Stimulated activated CD4-positive, alpha-beta T cell treated with anti-CD3 and anti-CD28 coated beads, Interleukin-4, amount 100 ng/mL, for 24 hours (primary cell): ENCODE measurements at regions not wholly inside any gene's neighbourhood (a gene's known extent, or its start where the extent isn't known, plus 50 kb on each side); places are given as distances from the start of the nearest gene placed in this dataset.
"Not testable (repeated sequence)": the region's sequence is repeated elsewhere in the genome, so short reads cannot be mapped to it uniquely, and the experiment has no call there.

ENCODE experiments used
- DNase-seq: peaks from one replicate; pipeline ENCODE4 v3.0.0-alpha.2; 2020

DNA sequence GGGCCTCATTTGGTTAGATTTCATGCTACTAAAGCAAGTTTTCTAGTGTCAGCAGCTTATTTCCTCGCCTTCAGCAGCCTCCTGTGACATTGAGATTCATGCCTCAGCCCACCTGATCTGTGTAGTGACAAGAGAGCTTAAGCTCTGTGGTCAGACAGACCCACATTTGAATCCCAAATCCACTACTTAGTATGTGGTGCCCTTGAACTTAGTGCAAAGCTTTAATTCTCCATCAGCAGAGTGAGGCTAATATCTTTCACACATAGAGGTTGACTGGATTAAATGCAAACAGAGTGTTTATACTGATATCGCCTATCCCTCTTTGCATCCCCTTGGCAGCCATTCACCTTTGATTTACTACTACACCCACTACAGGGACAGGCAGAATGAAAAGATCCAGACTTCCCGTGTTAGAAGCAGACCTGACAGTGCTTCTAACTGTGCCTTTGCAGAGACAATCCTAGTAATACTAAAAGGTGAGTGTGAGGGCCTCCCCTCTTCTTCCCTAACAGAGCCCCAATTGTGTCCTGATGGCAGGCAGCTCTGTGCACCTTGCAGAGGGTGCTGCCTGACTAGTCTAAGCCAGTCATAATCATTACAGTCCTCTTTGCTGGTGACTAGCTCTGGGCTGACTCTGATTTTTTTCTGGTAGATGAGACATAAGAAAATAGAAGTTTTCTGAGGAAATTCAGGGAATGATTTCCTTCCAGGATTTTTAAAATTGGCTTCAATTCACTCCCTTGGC, 264.0 kb downstream of the CTH start:
- DNase-seq = no peak

DNA sequence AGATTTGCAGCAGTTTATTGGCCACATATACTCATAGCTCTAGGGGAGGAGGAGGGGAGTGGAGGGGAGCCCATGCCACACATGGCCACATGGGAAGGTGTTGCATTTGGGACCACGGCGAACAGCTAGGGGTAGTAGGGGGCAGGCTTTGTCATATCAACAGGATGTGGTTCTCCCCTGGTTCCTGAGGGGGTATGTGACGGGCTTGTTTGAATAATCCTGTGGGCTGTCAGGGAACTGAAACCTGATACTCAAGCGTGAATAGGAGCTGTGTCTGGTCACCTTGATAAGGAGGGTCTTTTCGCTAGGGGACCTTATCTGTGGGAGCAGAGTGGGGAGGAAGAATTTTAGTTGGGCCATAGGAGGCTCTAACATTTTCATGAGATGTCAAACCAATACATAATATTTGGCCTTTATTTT, 264.7 kb downstream of the CTH start:
- no peak for DNase-seq

DNA sequence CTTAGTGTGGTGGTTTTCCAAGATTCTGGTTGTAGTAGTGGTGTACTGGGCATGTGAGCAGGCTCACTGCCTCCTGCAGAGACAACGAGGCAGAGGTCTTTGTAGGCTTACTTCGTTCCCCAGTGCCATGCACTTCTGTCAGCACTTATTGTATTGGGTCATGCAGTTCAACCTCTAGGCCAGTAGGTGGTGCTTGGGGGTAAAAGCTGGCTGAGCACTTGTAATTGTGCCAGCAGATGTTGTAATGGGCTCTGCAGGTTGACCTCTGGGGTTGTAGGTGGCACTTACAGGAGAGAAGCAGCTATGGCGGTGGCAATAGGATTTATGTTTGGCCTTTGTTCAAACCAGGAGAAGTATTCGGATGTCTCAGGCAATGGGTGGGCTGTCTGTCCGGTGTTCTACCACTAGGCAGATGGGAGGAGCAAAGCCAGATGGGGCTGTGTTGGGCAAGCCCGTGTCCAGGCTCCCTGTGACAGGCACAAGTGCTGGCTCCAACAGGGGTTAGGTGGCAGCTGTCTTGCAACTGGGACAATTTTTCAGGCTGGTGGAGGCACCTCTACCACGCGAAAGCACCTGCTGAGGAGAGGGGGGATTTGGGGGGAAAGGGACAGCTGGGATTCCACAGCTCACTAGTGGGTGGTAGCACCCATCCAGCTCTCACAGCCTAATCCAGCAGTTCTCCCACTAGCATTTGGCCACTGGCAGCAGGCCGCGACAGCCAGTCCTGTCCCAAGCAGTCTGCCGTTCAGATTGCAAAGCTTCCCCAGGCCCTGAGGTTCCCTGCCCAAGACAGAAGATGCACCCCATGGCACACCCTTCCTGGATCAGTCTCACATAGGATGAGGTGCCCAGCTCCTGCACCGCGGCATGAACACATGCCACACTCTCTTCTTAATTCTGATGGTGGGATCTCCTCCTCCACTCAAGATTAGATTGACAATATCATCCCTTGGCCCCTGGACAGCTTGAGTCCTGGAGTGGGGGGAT, 274.5 kb downstream of the CTH start:
- DNase-seq = peak; percentile 41

DNA sequence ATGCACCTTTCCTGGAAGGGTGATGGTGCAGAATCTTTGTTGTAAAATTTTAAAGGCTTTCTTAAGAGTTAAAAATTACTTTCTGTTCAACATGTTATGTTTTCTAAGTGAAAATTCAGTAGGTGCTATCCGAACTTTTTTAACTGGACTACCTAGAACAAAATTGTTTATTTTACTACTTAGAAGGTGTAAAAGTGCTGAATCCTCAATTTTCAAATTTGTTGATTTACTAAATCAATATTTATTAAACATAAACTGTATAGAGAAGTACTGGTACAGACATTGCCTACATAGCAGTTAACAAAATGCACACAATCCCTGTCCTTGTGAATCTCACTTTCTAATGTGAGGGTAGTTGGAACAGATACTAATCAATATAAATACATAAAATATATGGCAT, 277.5 kb downstream of the CTH start:
- DNase-seq = no peak

DNA sequence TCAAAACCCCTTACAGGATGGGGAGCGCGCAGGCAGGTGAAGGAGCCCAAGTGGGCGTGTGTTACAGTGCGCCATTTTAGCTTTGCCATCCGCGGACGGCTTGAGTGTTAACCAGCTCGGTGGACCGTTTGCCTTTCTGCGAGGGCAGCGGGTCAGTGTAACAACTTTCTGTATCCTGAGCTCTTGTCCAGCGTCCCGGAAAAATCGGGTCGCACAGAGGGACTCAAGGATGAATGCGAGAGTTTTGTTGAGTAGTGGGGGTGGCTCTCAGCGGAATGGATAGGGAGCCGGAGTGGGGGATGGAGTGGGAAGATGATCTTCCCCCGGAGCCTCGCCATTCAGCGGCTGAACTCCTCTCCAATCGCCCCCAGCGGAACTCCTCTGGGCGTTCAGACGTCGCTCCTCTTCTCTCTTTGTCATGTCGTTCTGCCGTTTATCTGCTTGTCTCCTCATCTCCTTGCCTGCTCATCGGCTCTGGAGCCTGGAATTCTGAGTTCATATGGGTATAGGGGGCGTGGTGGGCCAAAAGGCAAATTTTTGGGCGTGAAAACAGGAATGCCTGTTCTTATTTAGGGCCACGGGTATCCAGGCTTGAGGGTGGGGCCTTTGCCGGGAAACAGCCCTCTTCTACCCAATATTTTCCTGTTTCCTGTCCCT, 295.4 kb downstream of the CTH start:
- no peak for DNase-seq

DNA sequence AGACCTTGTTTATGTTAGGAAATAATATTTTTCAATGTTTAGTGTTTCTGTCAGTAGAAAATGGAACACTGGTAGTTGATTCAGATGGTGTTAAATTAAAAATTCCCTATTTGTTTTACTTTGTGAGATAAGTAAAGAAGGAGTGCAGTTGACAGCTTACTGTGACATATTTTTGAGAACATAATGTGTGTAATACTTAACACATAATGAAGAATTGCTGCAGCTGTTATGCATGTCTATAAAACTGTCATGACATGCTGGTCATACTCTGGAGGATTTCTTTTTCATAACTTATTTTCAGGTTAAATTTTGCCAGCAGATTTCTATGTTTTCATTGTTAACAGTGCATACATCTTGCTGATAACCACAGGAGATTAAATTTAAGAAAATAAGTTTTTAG, 296.1 kb downstream of the CTH start:
- DNase-seq = no peak

DNA sequence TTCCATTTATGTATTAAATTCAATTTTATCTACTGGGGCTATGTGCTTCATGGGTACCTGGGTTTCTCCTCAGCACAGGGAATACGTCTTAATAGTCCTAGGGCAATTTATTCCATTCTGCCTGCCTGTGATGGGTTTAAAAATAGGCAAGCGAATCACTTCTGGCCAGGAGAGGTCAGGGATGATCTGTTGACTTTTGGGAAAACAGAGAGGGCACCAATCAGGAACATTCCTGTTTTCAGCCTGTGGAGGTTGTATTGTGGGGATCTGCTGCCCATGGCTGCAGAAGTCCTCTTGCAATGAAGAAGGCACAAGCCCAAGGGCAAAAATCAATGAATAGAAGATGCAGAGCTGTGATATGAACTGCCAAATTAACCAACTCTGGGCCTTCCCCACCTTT, 303.1 kb downstream of the CTH start:
- no peak for DNase-seq

DNA sequence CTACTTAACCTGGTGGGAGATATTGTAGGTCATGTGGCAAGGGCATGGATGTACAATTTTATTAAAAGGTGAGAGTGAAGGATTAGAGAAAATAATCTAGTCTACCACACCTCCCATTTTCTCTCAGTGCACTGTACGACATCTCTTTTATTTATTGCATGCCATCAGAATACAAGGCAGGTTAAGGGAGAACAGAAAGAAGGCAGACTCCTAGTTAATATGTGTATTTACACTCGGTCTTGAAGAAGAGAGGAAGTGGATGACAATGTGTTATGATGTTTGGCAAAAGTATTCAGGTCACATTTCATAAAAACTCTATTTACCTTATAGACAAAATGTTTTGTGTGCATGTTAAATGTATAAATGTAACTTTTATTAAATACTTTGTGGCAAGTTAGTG, 306.1 kb downstream of the CTH start:
- DNase-seq = no peak

DNA sequence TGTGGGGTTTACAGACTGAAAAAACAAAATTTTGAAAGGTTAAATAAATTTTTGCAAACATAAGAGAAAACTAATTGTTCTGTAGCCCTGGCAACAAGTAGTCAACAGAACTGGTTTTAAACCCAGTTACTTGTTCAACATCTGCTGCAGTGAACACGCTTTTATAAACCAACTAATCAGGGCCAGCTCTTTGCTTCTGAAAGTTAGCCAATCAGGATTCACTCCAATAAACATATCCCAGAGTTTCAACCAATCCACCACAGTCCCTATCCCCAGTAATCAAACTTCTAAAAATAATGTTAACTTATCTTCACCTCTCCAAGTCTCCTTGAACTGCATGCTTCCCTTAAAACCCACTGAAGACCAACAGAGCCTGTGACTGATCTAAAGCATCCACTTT, 306.6 kb downstream of the CTH start:
- DNase-seq = no peak

DNA sequence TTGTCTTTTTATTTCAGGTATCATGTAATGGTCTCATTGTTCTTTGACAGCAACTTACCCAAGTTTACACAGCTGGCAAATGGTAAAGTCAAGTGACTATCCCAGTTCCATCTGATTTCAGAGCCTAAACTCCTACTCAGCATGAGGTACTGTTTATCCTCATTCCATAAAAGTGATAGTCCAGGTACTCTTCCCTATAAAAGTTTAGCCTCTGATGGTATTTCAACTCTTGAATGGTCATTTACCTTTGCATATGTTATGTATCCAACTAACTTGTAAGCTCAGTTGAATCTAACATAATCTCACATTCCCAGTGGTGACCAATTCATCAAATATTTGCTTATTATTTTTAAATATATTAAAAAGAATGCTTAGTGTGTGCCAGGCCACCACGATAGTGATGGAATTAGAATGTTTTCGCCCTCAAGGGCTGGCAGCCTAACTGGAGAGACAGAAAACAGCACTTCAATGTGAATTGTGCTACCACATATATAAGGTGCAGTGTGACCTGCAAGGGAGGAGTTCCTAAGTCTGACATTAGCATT, 307.1 kb downstream of the CTH start:
- no peak for DNase-seq

DNA sequence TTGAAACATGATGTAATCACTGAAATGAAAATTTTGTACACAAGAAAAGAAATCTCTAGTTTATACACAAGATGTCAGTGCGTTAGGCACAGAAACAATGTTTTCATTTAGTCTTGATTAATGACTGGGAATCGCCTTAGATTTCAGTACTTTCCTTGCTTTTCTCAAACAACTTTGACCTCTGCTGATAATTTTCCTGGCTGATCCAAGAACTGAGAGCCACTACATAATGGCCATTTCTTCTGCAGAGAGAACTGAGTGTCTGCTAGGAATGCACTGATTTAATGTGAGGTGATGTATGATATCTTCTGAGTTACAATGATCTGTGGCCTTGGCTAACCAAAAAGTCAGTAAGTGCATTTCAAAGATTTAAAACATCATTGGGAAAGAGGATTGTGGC, 308.1 kb downstream of the CTH start:
- no peak for DNase-seq

DNA sequence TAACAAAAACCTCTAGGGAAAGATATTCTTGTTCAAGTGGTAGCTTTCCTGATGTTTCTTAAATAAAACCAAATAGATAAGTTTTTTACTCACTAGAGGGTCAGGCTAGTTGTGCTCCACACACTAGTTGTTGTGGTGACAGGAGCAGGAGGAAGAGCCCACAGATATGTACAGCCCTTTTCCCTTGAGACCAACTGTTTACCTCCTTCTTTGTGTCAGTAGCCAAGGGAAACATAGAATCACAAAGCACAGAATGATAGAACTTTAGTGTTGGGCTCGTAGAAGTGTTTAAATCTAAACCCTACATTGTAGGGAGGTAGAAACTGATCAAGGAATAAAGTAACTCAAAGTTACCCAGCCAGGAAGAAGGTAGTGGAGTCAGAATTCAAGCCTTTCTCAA, 309.0 kb downstream of the CTH start:
- DNase-seq = no peak

DNA sequence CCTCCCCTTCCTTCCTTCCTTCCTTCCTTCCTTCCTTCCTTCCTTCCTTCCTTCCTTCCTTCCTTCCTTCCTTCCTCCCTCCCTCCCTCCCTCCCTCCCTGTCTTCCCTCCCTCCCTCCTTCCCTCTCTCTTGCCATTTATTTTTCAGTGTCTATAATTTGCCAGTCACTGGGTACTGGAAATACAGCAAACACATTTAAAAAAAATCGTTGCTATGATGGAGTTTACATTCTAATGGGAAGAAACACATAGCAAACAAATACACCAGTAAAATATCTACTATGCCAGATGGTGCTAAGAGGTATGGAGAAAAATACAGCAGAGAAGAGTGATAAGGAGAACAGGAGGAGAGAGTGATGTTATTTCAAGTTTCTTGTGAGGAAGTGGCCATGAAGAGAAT, 309.5 kb downstream of the CTH start:
- no peak for DNase-seq

DNA sequence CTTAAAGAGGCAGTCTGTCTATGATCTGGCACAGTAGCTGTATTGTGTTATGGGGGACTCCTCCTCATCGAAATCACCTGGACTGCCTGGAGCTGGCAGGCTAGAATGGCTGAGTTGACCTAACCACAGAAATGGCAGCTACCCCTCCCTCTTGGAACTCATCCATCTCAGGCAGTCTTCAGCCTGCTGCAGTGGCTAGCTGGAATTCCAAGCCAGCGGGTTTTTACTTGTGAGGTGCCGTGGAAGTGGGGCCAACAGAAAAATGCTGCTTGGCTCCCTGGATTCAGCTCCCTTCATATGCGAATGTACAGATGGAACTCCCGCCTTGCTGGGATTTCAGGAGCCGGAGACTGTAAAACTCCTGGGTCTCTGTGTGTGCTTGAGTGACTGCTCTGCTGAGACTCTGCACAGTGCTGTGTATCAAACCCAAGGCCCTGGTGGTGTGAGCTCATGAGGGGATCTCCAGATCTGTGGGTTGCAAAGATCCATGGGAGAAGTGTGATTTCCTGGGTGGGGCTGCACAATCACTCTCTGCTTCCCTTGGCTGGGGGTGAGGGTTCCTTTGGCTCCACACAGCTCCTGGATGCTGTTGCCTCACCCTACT, 316.9 kb downstream of the CTH start:
- DNase-seq = no peak

DNA sequence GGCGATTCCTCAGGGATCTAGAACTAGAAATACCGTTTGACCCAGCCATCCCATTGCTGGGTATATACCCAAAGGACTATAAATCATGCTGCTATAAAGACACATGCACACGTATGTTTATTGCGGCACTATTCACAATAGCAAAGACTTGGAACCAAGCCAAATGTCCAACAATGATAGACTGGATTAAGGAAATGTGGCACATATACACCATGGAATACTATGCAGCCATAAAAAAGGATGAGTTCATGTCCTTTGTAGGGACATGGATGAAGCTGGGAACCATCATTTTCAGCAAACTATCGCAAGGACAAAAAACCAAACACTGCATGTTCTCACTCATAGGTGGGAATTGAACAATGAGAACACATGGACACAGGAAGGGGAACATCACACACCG, 311.1 kb downstream of the PTGER3 start:
- DNase-seq = not testable (repeated sequence)

DNA sequence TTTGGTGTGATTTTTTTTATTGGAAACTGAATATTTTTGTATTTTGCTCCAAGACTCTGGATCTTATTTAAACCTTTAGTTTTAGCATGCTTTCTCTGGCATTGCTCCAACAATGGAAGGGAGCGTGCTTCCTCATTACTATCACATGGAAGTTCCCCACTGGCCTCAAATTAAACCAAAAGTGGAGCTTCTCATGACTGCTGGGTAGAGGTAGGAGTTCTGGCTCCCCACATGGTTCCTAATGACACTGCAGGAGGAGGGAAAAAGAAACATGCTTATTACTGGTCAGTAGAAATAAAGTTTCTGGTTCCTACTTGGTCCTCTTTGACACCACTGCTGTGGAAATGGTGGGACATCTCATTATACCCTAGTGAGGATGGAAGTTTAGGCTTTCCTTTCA, 310.5 kb downstream of the PTGER3 start:
- DNase-seq = no peak

DNA sequence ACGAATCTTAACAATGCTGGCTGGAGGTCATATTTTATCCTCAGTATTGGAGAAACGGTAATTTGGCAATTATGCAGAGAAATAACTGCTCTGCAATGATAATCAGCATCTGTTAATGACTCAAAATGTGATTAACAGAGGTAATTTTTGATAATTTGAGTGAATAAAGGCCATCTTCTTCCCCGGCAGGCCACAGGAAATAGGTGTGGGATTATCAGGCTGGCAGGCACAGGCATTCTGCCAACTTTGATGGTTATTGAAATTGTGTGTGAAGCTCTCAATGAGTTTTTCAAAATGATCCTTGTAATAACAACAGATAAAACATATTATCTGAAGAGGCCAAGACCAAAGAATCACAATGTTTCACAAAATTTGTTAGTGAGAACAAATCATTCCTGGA, 309.0 kb downstream of the PTGER3 start:
- DNase-seq = no peak

DNA sequence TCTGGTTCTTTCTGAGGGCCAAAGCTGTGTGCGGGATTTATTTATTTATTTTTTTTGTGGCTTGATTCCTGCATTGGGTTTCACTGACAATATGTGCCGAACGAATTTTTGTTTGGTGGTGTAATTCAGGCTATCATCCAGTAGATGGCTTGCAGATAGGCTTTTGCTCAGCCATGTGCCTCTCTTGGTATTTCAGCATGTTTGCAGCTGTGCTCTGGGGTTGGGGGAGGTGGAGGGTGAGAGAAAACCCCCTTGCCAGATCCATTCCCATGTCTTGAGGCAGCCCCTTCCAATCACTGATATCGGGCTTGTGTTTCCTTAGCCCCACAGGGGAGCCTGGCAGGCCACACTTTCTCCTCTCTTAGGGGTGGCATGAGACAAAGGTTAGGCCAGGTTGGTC, 302.4 kb downstream of the PTGER3 start:
- DNase-seq = no peak

DNA sequence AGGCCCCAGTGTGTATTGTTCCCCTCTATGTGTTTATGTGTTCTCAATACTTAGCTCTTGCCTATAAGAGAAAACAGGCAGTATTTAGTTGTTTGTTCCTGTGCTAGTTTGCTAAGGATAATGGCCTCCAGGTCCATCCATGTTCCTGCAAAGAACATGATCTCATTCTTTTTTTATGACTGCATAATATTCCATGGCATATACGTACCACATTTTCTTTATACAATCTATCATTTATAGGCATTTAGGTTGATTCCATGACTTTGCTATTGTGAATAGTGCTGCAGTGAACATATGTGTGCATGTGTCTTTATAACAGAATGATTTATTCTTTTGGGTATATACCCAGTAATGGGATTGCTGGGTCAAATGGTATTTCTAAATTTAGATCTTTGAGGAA, 301.6 kb downstream of the PTGER3 start:
- DNase-seq = not testable (repeated sequence)

DNA sequence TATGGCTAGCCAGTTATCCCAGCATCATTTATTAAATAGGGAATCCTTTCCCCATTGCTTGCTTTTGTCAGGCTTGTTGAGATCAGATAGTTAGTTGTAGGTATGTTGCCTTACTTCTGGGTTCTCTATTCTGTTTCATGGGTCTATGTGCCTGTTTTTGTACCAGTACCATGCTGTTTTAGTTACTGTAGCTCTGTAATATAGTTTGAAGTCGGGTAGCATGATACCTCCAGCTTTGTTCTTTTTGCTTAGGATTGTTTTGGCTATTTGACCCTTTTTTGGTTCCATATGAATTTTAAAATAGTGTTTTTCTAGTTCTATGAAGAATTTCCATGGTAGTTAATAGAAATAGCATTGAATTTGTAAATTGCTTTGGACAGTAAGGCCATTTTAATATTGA, 300.5 kb downstream of the PTGER3 start:
- DNase-seq = not testable (repeated sequence)

DNA sequence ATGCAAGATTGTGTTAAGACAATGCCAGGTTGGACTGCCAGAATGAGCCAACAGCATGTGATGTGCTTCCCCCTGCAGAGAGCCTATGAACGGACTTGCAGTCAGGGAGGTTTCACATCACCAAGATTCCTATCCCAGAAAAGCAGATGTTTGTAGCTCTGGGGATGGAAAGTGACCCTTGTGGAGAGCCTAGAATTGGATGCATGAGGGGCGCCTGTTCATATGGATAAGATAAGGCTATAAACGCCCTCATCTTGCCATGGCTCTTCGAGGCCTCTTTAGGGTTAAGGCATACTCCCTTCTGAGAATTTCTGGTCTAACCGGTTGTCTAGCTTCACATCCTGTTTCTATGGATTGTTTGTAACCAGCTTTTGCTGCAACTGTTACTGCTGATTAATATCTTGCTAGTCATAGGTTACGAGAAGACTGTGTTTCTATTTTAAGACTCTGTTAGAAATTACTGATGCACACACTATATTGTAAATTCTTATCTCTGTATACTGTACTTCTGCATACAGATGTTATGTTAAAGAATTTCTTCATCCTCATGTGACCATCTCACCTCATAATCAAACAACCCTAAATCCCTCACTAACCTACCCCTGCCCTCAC, 295.8 kb downstream of the PTGER3 start:
- not testable (repeated sequence) for DNase-seq

DNA sequence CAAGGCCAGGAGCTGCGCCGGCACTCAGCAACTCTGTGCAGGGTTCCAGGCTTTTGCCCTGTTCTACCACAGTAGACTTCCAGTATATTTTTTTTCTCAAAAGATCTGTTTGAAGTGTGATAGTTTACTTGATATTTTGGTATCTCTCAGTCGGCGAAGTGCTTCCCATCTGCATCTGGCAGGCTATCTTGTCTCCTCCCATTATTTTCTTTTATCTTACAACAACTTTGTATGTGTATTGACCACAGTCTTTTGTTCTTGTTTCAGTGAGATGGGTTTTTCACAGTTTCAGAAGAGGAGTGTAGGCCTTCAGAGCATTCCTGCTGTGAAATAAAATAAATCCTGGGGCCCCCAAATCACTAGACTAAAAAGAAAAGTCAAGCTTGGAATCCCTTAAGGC, 292.9 kb downstream of the PTGER3 start:
- no peak for DNase-seq
